K562 (cell line): ENCODE measurements at regions not wholly inside any gene's neighbourhood (a gene's known extent, or its start where the extent isn't known, plus 50 kb on each side); places are given as distances from the start of the nearest gene placed in this dataset.

Experiments used
- ATAC-seq: fragments of 200-7000 bp; cut with Tn5 transposase; 3 replicates; pipeline ENCODE4 v1.9.1; 2020; ENCODE audit warnings: moderate library complexity
- BruUV-seq: library from RNA; stranded (reverse); fragments of 400-500 nt; replicated peaks from 2 replicates; lab custom pipeline; 2021; lab: Mats Ljungman, UMichigan
- CTCF ChIA-PET: fragments of 300-600 bp; formaldehyde crosslinking; extraction: SDS; loops from one replicate; lab custom pipeline; 2021; ENCODE audit warnings: low intra/inter-chr PET ratio; lab: Yijun Ruan, JAX
- POLR2A ChIA-PET: fragments of 300-600, 350-650 bp; sonication (Branson Sonifier 250); formaldehyde crosslinking; extraction: SDS; loops from one replicate; lab custom pipeline; 2021; ENCODE audit warnings: antibody characterized with exemption, inconsistent platforms; lab: Yijun Ruan, JAX
- DNase-seq, 4 experiments: peaks; one replicate each; pipeline versions ENCODE4 v3.0.0 to v3.0.0-alpha.2; 2011 to 2018; ENCODE audit warnings: low spot score in 3 of 4, mixed read lengths in 3 of 4; ENCODE audit errors: extremely low read depth in 1 of 4
- FAIRE-seq: peaks from 2 replicates; lab custom pipeline; 2011; peaks lifted over from hg19 to GRCh38; lab: Jason Lieb, UNC
- H2AFZ ChIP-seq: 2 replicates; pipeline ENCODE4 v1.6.0; 2011; ENCODE audit warnings: low read depth, low read length, control low read depth, inconsistent platforms
- H3K27ac ChIP-seq: fragments of 200-600 bp; 3 replicates; pipeline ENCODE4 v1.8.0; 2011; ENCODE audit warnings: low read depth, mild to moderate bottlenecking, control low read depth, inconsistent platforms, low read length, moderate library complexity, mixed read lengths; ENCODE audit errors: extremely low read depth
- H3K27me3 ChIP-seq, 2 experiments: fragments of 300-600 bp in 1 of 2; 2 replicates in 1 of 2; 3 replicates in 1 of 2; pipeline versions ENCODE4 v1.6.0 to v1.8.0; 2011; ENCODE audit warnings: inconsistent platforms in 2 of 2, low read length in 2 of 2, mild to moderate bottlenecking in 1 of 2, mixed read lengths in 1 of 2, moderate library complexity in 1 of 2; ENCODE audit not compliant: control insufficient read depth in 2 of 2, insufficient read depth in 2 of 2
- H3K36me3 ChIP-seq: fragments of 300-600 bp; 3 replicates; pipeline ENCODE4 v1.8.0; 2011; ENCODE audit warnings: mild to moderate bottlenecking, low read length, inconsistent platforms; ENCODE audit not compliant: control insufficient read depth, insufficient read depth
- H3K4me1 ChIP-seq, 2 experiments: fragments of 200-600 bp in 1 of 2; replicated peaks in 1 of 2; 2 replicates in 1 of 2; 3 replicates in 1 of 2; pipeline versions ENCODE4 v1.5.1 to v1.8.0; 2011; ENCODE audit warnings: inconsistent platforms in 2 of 2, low read length in 2 of 2, mild to moderate bottlenecking in 1 of 2, mixed read lengths in 1 of 2, moderate library complexity in 1 of 2; ENCODE audit not compliant: control insufficient read depth in 2 of 2, insufficient read depth in 2 of 2
- H3K4me2 ChIP-seq: 2 replicates; pipeline ENCODE4 v1.6.1; 2011; ENCODE audit warnings: low read length, control low read depth, inconsistent platforms, mixed read lengths; ENCODE audit not compliant: insufficient read depth
- H3K4me3 ChIP-seq: fragments of 200-600 bp; sonication (generic), shearing (Covaris generic); 2 replicates; pipeline ENCODE4 v1.5.1; 2016; ENCODE audit warnings: control low read depth, inconsistent platforms
- H3K79me2 ChIP-seq: fragments of 200-600 bp; 3 replicates; pipeline ENCODE4 v1.8.0; 2011; ENCODE audit warnings: low read length, inconsistent platforms; ENCODE audit not compliant: control insufficient read depth, insufficient read depth
- H3K9ac ChIP-seq, 2 experiments: 2 replicates each; pipeline versions ENCODE4 v1.6.0 to v1.6.1; 2011; ENCODE audit warnings: low read depth in 2 of 2, low read length in 2 of 2, control low read depth in 1 of 2, inconsistent platforms in 1 of 2, mild to moderate bottlenecking in 1 of 2, mixed read lengths in 1 of 2; ENCODE audit not compliant: insufficient read depth in 1 of 2
- H3K9me1 ChIP-seq: one replicate; pipeline ENCODE4 v1.6.0; 2011; ENCODE audit warnings: inconsistent platforms, mild to moderate bottlenecking, low read length, moderate library complexity; ENCODE audit not compliant: control insufficient read depth, insufficient read depth
- H3K9me3 ChIP-seq: replicated peaks from 2 replicates; pipeline ENCODE4 v1.5.1; 2011; ENCODE audit warnings: low read depth, low read length, inconsistent platforms; ENCODE audit not compliant: control insufficient read depth, insufficient read depth
- H4K20me1 ChIP-seq: replicated peaks from 2 replicates; pipeline ENCODE4 v1.6.1; 2011; ENCODE audit warnings: low read length, inconsistent platforms, mixed read lengths; ENCODE audit not compliant: control insufficient read depth, insufficient read depth
- BHLHE40 ChIP-seq: IDR thresholded peaks from 2 replicates; pipeline ENCODE4 v1.6.1; 2011; ENCODE audit warnings: low read length, improper control_type of control experiment
- ESRRA ChIP-seq: fragments of 450-650 bp; IDR thresholded peaks from 2 replicates; pipeline ENCODE4 v1.6.1; 2014; ENCODE audit warnings: low read depth, mild to moderate bottlenecking, moderate library complexity, borderline replicate concordance
- GATAD2B ChIP-seq: fragments of 450-650 bp; IDR thresholded peaks from 2 replicates; pipeline ENCODE4 v1.6.1; 2017; ENCODE audit warnings: mild to moderate bottlenecking, borderline replicate concordance
- RBBP5 ChIP-seq: fragments of 200-600 bp; sonication (generic); IDR thresholded peaks from 2 replicates; pipeline ENCODE4 v1.6.1; 2012; ENCODE audit warnings: borderline replicate concordance, mild to moderate bottlenecking, low read length, control low read depth, inconsistent platforms; ENCODE audit not compliant: insufficient read depth, poor library complexity, severe bottlenecking
- TEAD1 ChIP-seq, 2 experiments: fragments of 450-650 bp in 1 of 2; sonication (generic) in 1 of 2; formaldehyde crosslinking; IDR thresholded peaks; 2 replicates each; pipeline versions ENCODE4 v1.4.0 to v1.8.0; 2020 to 2022; ENCODE audit warnings: mild to moderate bottlenecking in 2 of 2, missing genetic modification reagents in 1 of 2
- WGBS: fragments of 100-300 bp; shearing (Covaris generic); methylation state at CpG from one replicate; pipeline ENCODE4 v1.1.6; 2016; ENCODE audit warnings: low coverage, mixed read lengths; ENCODE audit not compliant: insufficient coverage; ENCODE audit errors: missing lambda C conversion rate; 5-methylcytosine and 5-hydroxymethylcytosine counted together
- in situ Hi-C: fragments of 300-500 bp; cut with MboI; formaldehyde crosslinking; loops from 4 replicates; pipeline ENCODE4 v1.15.0; 2018; ENCODE audit warnings: inconsistent platforms, mixed read lengths
- intact Hi-C: fragments of 100-400 bp; cut with micrococcal nuclease; formaldehyde crosslinking; loops from 2 replicates; pipeline ENCODE4 v1.14.2; 2022
- TF ChIP-seq, protein P1 (sequence below): fragments of 450-650 bp; IDR thresholded peaks from 2 replicates; pipeline ENCODE4 v1.6.1; 2016
- TF ChIP-seq, protein P2 (sequence below): fragments of 250-450 bp; sonication (Bioruptor Pico); IDR thresholded peaks from 2 replicates; pipeline ENCODE4 v1.8.0; 2021; ENCODE audit warnings: moderate library complexity, mild to moderate bottlenecking, inconsistent platforms

DNA sequence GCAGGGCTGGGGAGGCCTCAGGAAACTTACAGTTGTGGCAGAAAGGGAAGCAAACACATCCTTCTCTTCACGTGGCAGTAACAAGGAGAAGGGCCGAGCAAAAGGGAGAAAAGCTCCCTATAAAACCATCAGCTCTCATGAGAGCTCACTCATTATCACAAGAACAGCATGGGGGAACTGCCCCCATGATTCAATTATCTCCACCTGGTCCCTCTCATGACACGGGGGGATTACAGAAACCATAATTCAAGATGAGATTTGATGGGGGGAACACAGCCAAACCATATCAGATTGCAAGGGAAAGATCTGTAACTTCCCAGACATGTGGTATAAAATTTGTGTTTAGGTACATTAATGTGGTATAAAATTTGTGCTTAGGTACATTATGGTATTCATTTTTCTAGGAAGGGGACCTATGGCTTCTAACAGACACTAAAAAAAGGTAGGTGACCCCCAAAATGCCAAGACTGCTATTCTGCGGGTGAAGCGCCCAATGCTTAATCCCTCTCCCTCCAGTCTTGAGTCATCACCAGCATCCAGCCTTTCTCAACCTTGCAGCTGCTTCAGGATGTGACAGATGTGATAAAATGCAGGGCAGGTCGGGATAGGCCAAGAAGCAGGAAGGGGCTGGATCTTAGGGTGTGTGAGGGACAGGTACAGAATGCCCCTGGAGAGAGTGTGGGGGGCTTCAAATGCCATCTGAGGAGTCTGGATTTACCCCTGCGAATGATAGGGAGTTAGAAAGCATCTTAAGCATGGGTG, 57.7 kb upstream of the AMPD3 start:
- DNase-seq (no peak), ATAC-seq (no peak)
- in situ Hi-C loops: no loop called here
- no peak overlapping the region for H2AFZ ChIP-seq
- no peaks in the 10 kb centered on the region for H3K9me3 ChIP-seq
- H3K36me3 ChIP-seq: no peaks in the 10 kb centered on the region
- H3K27me3 ChIP-seq: peaks cover 12 to 40% of the 10 kb centered on the region in 2 experiments
- H3K4me2 ChIP-seq: no peak overlapping the region
- no peak overlapping the region for H3K9ac ChIP-seq
- CTCF ChIA-PET: no interaction called here
- POLR2A ChIA-PET: interaction anchor here (1.4 kb wide), 1 partner anchor 10 kb away, joined by 3 read pairs; no protein-coding TSS in a partner anchor
- no peaks in the 10 kb centered on the region for H3K9me1 ChIP-seq
- H3K4me3 ChIP-seq: no peak overlapping the region
- 0% methylated on average over 7 of the region's 7 CpGs for WGBS
- H3K79me2 ChIP-seq: no peaks in the 10 kb centered on the region
- no peaks in the 10 kb centered on the region; a peak in 2 of 5 replicates for H3K4me1 ChIP-seq
- no peak for TF ChIP-seq TEAD1 (CRISPR knock-in tag; IDR thresholded peaks at IDR 0.05)
- TF ChIP-seq, protein P1, sequence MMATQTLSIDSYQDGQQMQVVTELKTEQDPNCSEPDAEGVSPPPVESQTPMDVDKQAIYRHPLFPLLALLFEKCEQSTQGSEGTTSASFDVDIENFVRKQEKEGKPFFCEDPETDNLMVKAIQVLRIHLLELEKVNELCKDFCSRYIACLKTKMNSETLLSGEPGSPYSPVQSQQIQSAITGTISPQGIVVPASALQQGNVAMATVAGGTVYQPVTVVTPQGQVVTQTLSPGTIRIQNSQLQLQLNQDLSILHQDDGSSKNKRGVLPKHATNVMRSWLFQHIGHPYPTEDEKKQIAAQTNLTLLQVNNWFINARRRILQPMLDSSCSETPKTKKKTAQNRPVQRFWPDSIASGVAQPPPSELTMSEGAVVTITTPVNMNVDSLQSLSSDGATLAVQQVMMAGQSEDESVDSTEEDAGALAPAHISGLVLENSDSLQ: peak; percentile 21; the same call in 1 of the 2 replicates
- TF ChIP-seq, all 486 proteins: peak for 1
- Histone ChIP-seq H3K27ac (no peak overlapping the region), H4K20me1 (no peaks in the 10 kb centered on the region)
- intact Hi-C loops: no loop called here
- BruUV-seq: no TSS peak
- no peak for FAIRE-seq

DNA sequence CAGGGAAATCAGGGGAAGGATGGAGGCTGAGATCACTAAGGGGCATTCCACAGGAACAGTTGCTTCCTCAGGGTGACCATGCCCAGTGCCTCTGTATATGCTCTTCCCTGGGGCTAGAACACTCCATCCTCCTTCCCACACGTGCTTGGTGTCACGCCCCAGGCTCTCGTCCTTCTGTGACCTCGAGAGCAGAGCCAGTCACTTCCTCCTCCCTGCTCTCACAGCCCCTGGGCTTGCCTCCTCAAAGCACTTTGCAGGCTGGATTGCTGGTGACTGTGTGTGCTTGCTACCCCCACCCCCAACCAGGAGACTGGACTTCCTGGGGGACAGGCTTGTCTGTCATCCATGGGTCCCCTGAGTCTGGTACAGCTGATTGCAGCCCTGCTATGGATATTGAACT, 56.5 kb upstream of the AMPD3 start:
- in situ Hi-C loops: no loop called here
- 3% methylated on average over 4 of the region's 4 CpGs for WGBS
- intact Hi-C loops: no loop called here
- no peak overlapping the region for H3K4me3 ChIP-seq
- H3K9me3 ChIP-seq: no peaks in the 10 kb centered on the region
- no peak overlapping the region for H2AFZ ChIP-seq
- CTCF ChIA-PET: no interaction called here
- no peaks in the 10 kb centered on the region; a peak in 2 of 5 replicates for H3K4me1 ChIP-seq
- no peaks in the 10 kb centered on the region for H3K79me2 ChIP-seq
- H3K9me1 ChIP-seq: no peaks in the 10 kb centered on the region
- ATAC-seq: no peak
- no peak overlapping the region; the same call in 1 of the 2 replicates for H3K4me2 ChIP-seq
- no peak overlapping the region for H3K27ac ChIP-seq
- no peak overlapping the region for H3K9ac ChIP-seq
- DNase-seq: no peak
- no TSS peak for BruUV-seq
- no peaks in the 10 kb centered on the region for H3K36me3 ChIP-seq
- POLR2A ChIA-PET: no interaction called here
- FAIRE-seq: no peak
- no peaks in the 10 kb centered on the region for H4K20me1 ChIP-seq
- TF ChIP-seq GATAD2B (no peak), RBBP5 (peak; percentile 39), BHLHE40 (peak; percentile 60; the same call in 1 of the 2 replicates), ESRRA (peak; percentile 61)
- TF ChIP-seq, protein P2, sequence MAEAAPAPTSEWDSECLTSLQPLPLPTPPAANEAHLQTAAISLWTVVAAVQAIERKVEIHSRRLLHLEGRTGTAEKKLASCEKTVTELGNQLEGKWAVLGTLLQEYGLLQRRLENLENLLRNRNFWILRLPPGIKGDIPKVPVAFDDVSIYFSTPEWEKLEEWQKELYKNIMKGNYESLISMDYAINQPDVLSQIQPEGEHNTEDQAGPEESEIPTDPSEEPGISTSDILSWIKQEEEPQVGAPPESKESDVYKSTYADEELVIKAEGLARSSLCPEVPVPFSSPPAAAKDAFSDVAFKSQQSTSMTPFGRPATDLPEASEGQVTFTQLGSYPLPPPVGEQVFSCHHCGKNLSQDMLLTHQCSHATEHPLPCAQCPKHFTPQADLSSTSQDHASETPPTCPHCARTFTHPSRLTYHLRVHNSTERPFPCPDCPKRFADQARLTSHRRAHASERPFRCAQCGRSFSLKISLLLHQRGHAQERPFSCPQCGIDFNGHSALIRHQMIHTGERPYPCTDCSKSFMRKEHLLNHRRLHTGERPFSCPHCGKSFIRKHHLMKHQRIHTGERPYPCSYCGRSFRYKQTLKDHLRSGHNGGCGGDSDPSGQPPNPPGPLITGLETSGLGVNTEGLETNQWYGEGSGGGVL (CRISPR knock-in tag): no peak
- H3K27me3 ChIP-seq: peaks cover 7 to 34% of the 10 kb centered on the region in 2 experiments; a peak in 3 of 5 replicates
